Upper lobe of left lung (tissue), 4 donors: ENCODE measurements at regions not wholly inside any gene's neighbourhood (a gene's known extent, or its start where the extent isn't known, plus 50 kb on each side); places are given as distances from the start of the nearest gene placed in this dataset.
"Not testable (repeated sequence)": the region's sequence is repeated elsewhere in the genome, so short reads cannot be mapped to it uniquely, and the experiment has no call there.

Source experiments
- EP300 ChIP-seq, 4 donors: sonication (generic); formaldehyde crosslinking; IDR thresholded peaks; one replicate each; pipeline ENCODE4 v1.5.1; 2017; ENCODE audit warnings: antibody characterized with exemption in 4 of 4, control low read depth in 2 of 4
- POLR2A ChIP-seq, 4 donors: fragments of 450-650 bp; IDR thresholded peaks; one replicate each; pipeline ENCODE4 v1.5.1; 2016 to 2017; ENCODE audit warnings: antibody characterized with exemption in 4 of 4, mild to moderate bottlenecking in 2 of 4
- TF ChIP-seq, protein P1 (sequence below), 6 experiments: fragments of 450-650 bp in 4 of 6; fragments of 200-600 bp in 2 of 6; sonication (generic) in 2 of 6; IDR thresholded peaks; one replicate each; pipeline ENCODE4 v1.5.1; 2016 to 2019; ENCODE audit warnings: antibody characterized with exemption in 6 of 6

DNA sequence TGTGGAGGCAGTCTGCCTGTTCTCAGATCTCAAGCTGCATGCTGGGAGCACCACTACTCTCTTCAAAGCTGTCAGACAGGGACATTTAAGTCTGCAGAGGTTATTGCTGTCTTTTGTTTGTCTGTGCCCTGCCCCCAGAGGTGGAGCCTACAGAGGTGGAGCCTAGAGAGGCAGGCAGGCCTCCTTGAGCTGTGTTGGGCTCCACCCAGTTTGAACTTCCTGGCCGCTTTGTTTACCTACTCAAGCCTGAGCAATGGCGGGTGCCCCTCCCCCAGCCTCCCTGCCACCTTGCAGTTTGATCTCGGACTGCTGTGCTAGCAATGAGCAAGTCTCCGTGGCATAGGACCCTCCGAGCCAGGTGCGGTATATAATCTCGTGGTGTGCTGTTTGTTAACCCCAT is 64.9 kb upstream of the PARP8 start:
- TF ChIP-seq, protein P1, sequence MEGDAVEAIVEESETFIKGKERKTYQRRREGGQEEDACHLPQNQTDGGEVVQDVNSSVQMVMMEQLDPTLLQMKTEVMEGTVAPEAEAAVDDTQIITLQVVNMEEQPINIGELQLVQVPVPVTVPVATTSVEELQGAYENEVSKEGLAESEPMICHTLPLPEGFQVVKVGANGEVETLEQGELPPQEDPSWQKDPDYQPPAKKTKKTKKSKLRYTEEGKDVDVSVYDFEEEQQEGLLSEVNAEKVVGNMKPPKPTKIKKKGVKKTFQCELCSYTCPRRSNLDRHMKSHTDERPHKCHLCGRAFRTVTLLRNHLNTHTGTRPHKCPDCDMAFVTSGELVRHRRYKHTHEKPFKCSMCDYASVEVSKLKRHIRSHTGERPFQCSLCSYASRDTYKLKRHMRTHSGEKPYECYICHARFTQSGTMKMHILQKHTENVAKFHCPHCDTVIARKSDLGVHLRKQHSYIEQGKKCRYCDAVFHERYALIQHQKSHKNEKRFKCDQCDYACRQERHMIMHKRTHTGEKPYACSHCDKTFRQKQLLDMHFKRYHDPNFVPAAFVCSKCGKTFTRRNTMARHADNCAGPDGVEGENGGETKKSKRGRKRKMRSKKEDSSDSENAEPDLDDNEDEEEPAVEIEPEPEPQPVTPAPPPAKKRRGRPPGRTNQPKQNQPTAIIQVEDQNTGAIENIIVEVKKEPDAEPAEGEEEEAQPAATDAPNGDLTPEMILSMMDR (IDR thresholded peaks at IDR 0.05): not testable (repeated sequence)
- TF ChIP-seq EP300, POLR2A (IDR thresholded peaks at IDR 0.05): not testable (repeated sequence)
